ENCODE measurements at regions not wholly inside any gene's neighbourhood (a gene's known extent, or its start where the extent isn't known, plus 50 kb on each side); places are given as distances from the start of the nearest gene placed in this dataset.
A peak's percentile ranks its signal among the peaks of the same experiment; 100 is the strongest.

GRCh38 chr7:19404912-19405329 lies 259.7 kb upstream of the FERD3L start:
- in situ Hi-C loops (cut with HindIII; ENCODE audit: low pct_ligation_motif_present, low pct_unique_long_range_greater_than_20kb, low sequenced_read_pairs) = no loop called here
- DNase-seq = peak; percentile 87

GRCh38 chr7:19403691-19404090 lies 258.5 kb upstream of the FERD3L start:
- in situ Hi-C loops (cut with HindIII; ENCODE audit: low pct_ligation_motif_present, low pct_unique_long_range_greater_than_20kb, low sequenced_read_pairs) = no loop called here
- no peak for DNase-seq

GRCh38 chr7:19401461-19401860 lies 256.2 kb upstream of the FERD3L start:
- DNase-seq = no peak
- in situ Hi-C loops (cut with HindIII; ENCODE audit: low pct_ligation_motif_present, low pct_unique_long_range_greater_than_20kb, low sequenced_read_pairs) = no loop called here

DNA sequence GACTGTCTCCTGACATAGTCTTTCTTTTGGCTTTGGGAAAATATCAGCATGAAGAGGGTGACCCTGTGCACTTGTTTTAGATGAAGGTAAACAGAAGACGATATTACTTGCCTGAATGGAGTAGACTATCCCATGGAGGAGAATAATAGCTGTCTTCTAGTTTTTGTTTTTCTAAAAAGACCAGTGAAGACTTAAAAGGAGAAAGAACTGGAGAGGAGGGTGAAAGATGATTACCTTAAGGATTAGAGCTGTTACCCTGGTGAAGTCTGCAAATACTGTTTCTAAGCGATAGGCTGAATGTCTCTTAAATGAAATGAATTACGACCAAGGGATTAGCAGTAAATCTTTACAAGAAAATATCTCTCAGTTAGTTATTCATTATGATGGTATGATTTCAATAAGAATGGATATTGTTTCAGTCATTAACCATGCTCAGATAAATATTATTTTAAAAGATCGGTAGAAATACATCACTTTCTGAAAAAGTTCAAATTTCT lies 255.6 kb upstream of the FERD3L start:
- DNase-seq = no peak
- in situ Hi-C loops (cut with HindIII; ENCODE audit: low pct_ligation_motif_present, low pct_unique_long_range_greater_than_20kb, low sequenced_read_pairs) = no loop called here

GRCh38 chr7:19397911-19398310 lies 252.7 kb upstream of the FERD3L start:
- no peak for DNase-seq
- in situ Hi-C loops (cut with HindIII; ENCODE audit: low pct_ligation_motif_present, low pct_unique_long_range_greater_than_20kb, low sequenced_read_pairs) = no loop called here

GRCh38 chr7:19392246-19392645 lies 247.0 kb upstream of the FERD3L start:
- no peak for DNase-seq
- in situ Hi-C loops (cut with HindIII; ENCODE audit: low pct_ligation_motif_present, low pct_unique_long_range_greater_than_20kb, low sequenced_read_pairs) = no loop called here

DNA sequence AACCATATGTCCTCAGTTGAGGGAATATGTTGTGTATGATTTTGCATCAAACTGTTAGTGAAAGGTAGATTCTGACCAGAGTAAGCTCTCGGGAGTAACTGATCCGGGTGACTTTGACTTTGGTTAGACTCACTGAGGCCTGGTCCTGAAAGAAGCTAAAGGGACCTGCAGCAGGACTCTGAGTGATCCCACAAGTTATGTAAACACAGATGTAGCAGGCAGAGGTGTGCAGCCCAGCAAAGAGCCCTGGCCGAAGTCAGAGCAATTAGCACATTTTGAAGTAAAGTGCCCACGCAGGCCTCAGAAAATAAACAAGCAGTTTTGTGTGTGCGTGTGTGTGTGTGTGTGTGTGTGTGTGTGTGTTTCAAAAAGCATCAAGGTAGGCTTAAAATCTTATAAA lies 245.6 kb upstream of the FERD3L start:
- no peak for DNase-seq

GRCh38 chr7:19381321-19381720 lies 236.1 kb upstream of the FERD3L start:
- in situ Hi-C loops (cut with HindIII; ENCODE audit: low pct_ligation_motif_present, low pct_unique_long_range_greater_than_20kb, low sequenced_read_pairs) = no loop called here
- DNase-seq = no peak

More for the DNA sequence above, 245.6 kb upstream of the FERD3L start:
- in situ Hi-C loops (cut with HindIII; ENCODE audit: low pct_ligation_motif_present, low pct_unique_long_range_greater_than_20kb, low sequenced_read_pairs) = no loop called here

DNA sequence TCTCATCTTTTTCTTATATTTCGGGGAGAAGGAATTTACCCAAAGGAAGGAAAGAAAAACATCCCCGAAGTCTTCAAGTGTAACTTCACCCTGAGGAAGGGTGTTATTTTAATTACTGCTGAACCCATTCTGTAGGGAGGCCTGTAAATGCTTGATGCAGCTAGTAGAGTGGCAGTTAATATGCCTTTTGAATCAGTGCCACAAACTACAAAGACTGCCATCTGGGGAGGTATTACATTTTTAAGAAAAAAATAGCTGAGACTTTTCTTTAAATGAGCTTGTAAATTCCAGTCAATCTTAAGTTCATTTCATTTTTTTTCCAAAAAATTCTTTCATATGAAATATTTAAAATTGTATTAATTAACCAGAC lies 233.1 kb upstream of the FERD3L start:
- in situ Hi-C loops (cut with HindIII; ENCODE audit: low pct_ligation_motif_present, low pct_unique_long_range_greater_than_20kb, low sequenced_read_pairs) = no loop called here
- no peak for DNase-seq

DNA sequence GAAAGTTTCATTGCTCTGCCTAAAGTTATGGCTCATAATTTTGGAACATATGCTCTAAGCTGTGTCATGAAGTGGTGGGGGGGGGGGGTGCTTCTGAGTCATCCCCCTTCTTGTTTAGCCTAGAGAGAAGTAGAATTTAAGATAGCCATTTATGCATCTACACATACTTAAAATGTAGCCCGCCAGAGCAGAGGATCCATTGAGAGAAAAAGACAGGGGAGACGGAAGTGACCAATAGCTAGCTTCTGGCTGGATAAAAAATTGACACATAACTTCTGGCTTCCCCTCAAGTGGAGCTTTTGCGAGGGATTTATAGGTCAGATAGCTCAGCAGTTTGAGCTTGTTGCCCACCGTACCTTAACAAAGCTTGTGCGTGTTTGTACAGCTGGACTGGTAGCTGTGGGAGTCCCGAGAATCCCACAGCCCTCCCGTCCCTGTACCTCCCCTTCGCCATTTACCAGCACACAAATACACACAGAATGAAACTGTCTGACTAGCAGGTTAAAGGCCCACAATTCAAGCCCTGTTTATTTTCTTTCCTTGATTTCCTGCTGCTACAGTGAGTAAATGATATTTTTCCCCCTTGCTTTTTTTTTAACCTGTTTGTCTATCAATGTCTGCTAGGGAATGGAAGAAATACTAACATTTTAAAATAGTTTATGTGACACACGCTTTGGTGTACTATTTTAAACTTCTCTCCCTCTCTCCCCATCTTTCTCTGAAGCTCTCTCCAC lies 232.6 kb upstream of the FERD3L start:
- in situ Hi-C loops (cut with HindIII; ENCODE audit: low pct_ligation_motif_present, low pct_unique_long_range_greater_than_20kb, low sequenced_read_pairs) = no loop called here
- DNase-seq = no peak

DNA sequence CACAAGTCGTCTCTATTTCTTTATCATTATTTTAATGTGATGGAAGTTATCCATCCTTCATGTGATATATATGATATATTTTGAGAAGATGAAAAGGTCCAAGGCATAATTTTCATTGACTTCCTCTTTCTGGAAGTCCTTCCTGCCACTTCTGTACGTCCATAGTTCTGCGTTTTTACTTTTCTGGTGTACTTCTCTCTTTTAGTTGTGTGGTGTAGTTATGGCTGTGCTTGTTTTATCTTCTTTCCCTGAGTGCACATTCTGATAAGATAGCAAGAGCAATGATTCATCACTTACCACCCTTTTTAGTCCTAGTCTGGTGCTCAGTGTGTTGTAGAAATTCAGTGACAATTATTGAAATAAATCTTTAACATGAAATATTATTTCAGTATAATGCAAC lies 231.3 kb upstream of the FERD3L start:
- in situ Hi-C loops (cut with HindIII; ENCODE audit: low pct_ligation_motif_present, low pct_unique_long_range_greater_than_20kb, low sequenced_read_pairs) = no loop called here
- DNase-seq = no peak

- no peak for DNase-seq
- in situ Hi-C loops (cut with HindIII; ENCODE audit: low pct_ligation_motif_present, low pct_unique_long_range_greater_than_20kb, low sequenced_read_pairs) = no loop called here
These were observed 230.8 kb upstream of the FERD3L start for GRCh38 chr7:19375976-19376375.

DNA sequence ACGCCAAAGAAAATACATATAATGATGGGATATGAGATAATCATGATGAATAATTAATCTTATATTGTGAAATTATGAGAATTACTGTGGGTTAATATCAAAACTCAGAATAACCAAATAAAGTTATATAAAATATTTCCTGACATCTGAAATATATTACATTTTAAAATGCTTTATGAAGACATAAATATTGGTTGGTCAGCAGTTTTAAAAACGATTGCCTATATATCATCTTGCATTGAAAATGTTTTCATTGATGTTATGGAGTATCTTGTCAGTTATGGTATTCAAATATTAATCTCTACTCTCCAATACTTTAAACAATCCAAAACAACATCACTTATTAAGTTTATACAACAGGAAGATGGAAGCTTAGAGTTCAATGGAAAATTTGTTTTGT lies 228.1 kb upstream of the FERD3L start:
- in situ Hi-C loops (cut with HindIII; ENCODE audit: low pct_ligation_motif_present, low pct_unique_long_range_greater_than_20kb, low sequenced_read_pairs) = no loop called here
- DNase-seq = no peak

DNA sequence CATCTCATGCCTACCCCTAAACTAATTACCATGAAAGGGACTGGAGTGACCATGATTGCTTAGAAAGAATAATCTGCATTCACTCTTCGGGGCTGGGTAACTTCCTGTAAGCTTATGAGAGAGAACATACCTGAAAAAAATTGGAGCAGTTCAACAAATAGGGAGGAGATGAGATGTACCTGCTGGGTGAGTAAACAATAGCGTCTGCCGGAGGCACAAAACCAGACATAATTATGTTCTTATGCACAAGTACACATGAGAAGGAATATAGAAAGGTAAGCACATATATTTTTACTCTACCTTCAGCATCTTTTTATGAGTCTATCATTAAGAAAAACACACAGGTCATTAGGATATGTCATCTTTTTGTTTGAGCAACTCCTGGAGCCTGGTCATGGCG lies 224.6 kb upstream of the FERD3L start:
- in situ Hi-C loops (cut with HindIII; ENCODE audit: low pct_ligation_motif_present, low pct_unique_long_range_greater_than_20kb, low sequenced_read_pairs) = no loop called here
- DNase-seq = no peak

GRCh38 chr7:19369182-19369581 lies 224.0 kb upstream of the FERD3L start:
- in situ Hi-C loops (cut with HindIII; ENCODE audit: low pct_ligation_motif_present, low pct_unique_long_range_greater_than_20kb, low sequenced_read_pairs) = no loop called here
- no peak for DNase-seq

DNA sequence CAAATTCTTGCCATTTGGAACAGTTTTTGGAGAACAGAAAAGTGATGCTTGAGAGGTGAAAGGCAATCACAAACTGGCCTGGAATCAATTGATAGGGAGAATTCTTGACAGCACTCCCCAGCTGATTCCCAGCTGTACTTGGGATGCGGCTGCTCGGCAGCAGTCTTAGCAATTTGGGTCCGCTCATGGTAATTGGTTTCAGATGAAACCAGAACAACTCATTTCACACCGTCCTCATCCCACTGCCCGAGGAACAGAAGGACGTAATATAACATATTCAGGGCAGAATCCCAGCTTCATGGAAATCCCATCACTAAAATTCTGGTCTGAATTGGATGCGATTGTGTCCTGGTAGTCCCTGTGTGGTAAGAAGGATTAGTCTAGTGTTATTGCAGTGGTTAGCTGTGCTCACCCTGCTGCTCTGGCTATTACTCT lies 223.3 kb upstream of the FERD3L start:
- no peak for DNase-seq
- in situ Hi-C loops (cut with HindIII; ENCODE audit: low pct_ligation_motif_present, low pct_unique_long_range_greater_than_20kb, low sequenced_read_pairs) = no loop called here

- no peak for DNase-seq
- in situ Hi-C loops (cut with HindIII; ENCODE audit: low pct_ligation_motif_present, low pct_unique_long_range_greater_than_20kb, low sequenced_read_pairs) = no loop called here
These were observed 219.7 kb upstream of the FERD3L start for GRCh38 chr7:19364950-19365349.

DNA sequence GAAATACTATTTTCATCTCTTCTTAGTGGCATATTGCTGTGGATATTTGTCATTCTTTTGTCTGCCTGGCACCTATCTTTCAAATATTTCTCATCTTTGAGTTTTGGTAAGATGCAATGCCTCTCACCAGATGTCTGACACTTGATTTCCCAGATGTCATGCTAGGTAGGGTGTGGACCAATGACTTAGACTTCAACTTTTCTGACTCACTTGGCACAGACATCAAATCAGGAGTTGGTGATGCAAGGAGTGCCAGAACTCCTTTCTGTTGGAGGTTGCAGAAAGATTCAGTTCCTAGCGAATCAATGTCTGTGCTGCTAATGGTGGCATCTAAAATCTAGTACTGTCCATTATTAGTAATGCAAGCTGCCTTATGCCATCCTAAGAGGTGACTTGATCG lies 216.9 kb upstream of the FERD3L start:
- no peak for DNase-seq
- in situ Hi-C loops (cut with HindIII; ENCODE audit: low pct_ligation_motif_present, low pct_unique_long_range_greater_than_20kb, low sequenced_read_pairs) = no loop called here

DNA sequence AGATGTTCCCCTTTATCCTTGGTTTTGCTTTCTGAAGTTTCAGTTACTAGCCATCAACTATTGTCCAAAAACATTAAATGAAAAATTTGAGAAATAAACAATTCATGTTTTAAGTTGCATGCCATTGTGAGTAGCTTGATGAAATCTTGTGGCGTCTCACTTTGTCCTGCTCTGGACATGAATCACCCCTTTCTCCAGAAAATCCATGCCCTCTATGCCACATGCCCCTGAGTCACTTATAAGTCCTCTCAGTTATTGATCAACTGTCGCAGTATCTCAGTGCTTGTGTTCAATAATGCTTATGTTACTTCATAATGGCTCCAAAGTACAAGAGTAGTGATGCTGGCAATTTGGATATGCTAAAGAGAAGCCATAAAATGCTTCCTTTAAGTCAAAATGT lies 208.0 kb upstream of the FERD3L start:
- DNase-seq = no peak
- in situ Hi-C loops (cut with HindIII; ENCODE audit: low pct_ligation_motif_present, low pct_unique_long_range_greater_than_20kb, low sequenced_read_pairs) = no loop called here

GRCh38 chr7:19352305-19352695 lies 207.1 kb upstream of the FERD3L start:
- in situ Hi-C loops (cut with HindIII; ENCODE audit: low pct_ligation_motif_present, low pct_unique_long_range_greater_than_20kb, low sequenced_read_pairs) = no loop called here
- DNase-seq = no peak
